PFSK-1 (cell line): ENCODE measurements at regions not wholly inside any gene's neighbourhood (a gene's known extent, or its start where the extent isn't known, plus 50 kb on each side); places are given as distances from the start of the nearest gene placed in this dataset.

Experiments used
- FOXP2 ChIP-seq: optimal IDR thresholded peaks from 2 replicates; pipeline ENCODE3; 2011; ENCODE audit warnings: borderline replicate concordance, control low read depth, inconsistent platforms; ENCODE audit not compliant: insufficient read depth; ENCODE audit errors: extremely low read length, extremely low read depth
- POLR2AphosphoS5 ChIP-seq: IDR thresholded peaks from 2 replicates; pipeline ENCODE4 v1.6.1; 2012; ENCODE audit warnings: low read depth, mild to moderate bottlenecking, control low read depth, low read length, moderate library complexity
- SIN3A ChIP-seq: IDR thresholded peaks from 2 replicates; pipeline ENCODE4 v1.6.1; 2012; ENCODE audit warnings: mild to moderate bottlenecking, low read length, moderate library complexity, borderline replicate concordance; ENCODE audit not compliant: insufficient read depth
- TAF1 ChIP-seq: IDR thresholded peaks from 2 replicates; pipeline ENCODE4 v1.6.1; 2012; ENCODE audit warnings: low read length, control low read depth, borderline replicate concordance; ENCODE audit not compliant: insufficient read depth
- TF ChIP-seq, protein P1 (sequence below), 2 experiments: IDR thresholded peaks; 2 replicates each; pipeline versions ENCODE4 v1.6.1 to v1.8.0; 2011 to 2012; ENCODE audit warnings: low read depth in 2 of 2, low read length in 2 of 2, control low read depth in 1 of 2, inconsistent platforms in 1 of 2, mild to moderate bottlenecking in 1 of 2, moderate library complexity in 1 of 2; ENCODE audit not compliant: insufficient read depth in 1 of 2

GRCh38 chr4:27176400-27176799, 315.8 kb downstream of the STIM2 start:
- TF ChIP-seq TAF1 (no peak), POLR2AphosphoS5 (no peak), SIN3A (no peak), FOXP2 (no peak)
- TF ChIP-seq, protein P1, sequence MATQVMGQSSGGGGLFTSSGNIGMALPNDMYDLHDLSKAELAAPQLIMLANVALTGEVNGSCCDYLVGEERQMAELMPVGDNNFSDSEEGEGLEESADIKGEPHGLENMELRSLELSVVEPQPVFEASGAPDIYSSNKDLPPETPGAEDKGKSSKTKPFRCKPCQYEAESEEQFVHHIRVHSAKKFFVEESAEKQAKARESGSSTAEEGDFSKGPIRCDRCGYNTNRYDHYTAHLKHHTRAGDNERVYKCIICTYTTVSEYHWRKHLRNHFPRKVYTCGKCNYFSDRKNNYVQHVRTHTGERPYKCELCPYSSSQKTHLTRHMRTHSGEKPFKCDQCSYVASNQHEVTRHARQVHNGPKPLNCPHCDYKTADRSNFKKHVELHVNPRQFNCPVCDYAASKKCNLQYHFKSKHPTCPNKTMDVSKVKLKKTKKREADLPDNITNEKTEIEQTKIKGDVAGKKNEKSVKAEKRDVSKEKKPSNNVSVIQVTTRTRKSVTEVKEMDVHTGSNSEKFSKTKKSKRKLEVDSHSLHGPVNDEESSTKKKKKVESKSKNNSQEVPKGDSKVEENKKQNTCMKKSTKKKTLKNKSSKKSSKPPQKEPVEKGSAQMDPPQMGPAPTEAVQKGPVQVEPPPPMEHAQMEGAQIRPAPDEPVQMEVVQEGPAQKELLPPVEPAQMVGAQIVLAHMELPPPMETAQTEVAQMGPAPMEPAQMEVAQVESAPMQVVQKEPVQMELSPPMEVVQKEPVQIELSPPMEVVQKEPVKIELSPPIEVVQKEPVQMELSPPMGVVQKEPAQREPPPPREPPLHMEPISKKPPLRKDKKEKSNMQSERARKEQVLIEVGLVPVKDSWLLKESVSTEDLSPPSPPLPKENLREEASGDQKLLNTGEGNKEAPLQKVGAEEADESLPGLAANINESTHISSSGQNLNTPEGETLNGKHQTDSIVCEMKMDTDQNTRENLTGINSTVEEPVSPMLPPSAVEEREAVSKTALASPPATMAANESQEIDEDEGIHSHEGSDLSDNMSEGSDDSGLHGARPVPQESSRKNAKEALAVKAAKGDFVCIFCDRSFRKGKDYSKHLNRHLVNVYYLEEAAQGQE (IDR thresholded peaks at IDR 0.05; ENCODE audit: insufficient read depth in 1 of 2, low read depth in 2 of 2, low read length in 2 of 2), result no peak
